H9 (cell line): ENCODE measurements at regions not wholly inside any gene's neighbourhood (a gene's known extent, or its start where the extent isn't known, plus 50 kb on each side); places are given as distances from the start of the nearest gene placed in this dataset.

Experiments used
- DNase-seq: peaks from one replicate; pipeline ENCODE4 v3.0.0-alpha.2; 2017
- H2AFZ ChIP-seq: one replicate; pipeline ENCODE4 v1.6.1; 2013; ENCODE audit warnings: mild to moderate bottlenecking, low read length, control low read depth, moderate library complexity
- H2AK5ac ChIP-seq: 2 replicates; pipeline ENCODE4 v1.6.1; 2013; ENCODE audit warnings: low read length, control low read depth, mixed read lengths; ENCODE audit not compliant: insufficient read length
- H2BK120ac ChIP-seq: one replicate; pipeline ENCODE4 v1.6.1; 2013; ENCODE audit warnings: low read depth, mild to moderate bottlenecking, low read length, control low read depth, inconsistent platforms; ENCODE audit not compliant: poor library complexity, severe bottlenecking
- H2BK12ac ChIP-seq: 2 replicates; pipeline ENCODE4 v1.6.1; 2013; ENCODE audit warnings: low read length, control low read depth, mixed read lengths, low read depth; ENCODE audit not compliant: insufficient read length
- H2BK15ac ChIP-seq: 2 replicates; pipeline ENCODE4 v1.6.1; 2013; ENCODE audit warnings: low read depth, low read length, control low read depth
- H2BK20ac ChIP-seq: one replicate; pipeline ENCODE4 v1.6.1; 2013; ENCODE audit warnings: low read depth, mild to moderate bottlenecking, low read length, control low read depth, inconsistent platforms; ENCODE audit not compliant: poor library complexity, severe bottlenecking
- H2BK5ac ChIP-seq: 2 replicates; pipeline ENCODE4 v1.6.1; 2013; ENCODE audit warnings: low read length, control low read depth, mixed read lengths; ENCODE audit not compliant: insufficient read length
- H3K14ac ChIP-seq: 2 replicates; pipeline ENCODE4 v1.6.1; 2013; ENCODE audit warnings: low read length, control low read depth; ENCODE audit not compliant: insufficient read depth
- H3K18ac ChIP-seq: 2 replicates; pipeline ENCODE4 v1.6.1; 2013; ENCODE audit warnings: low read depth, mild to moderate bottlenecking, mixed read lengths, low read length, control low read depth; ENCODE audit not compliant: insufficient read length
- H3K23ac ChIP-seq: 2 replicates; pipeline ENCODE4 v1.6.1; 2013; ENCODE audit warnings: low read length, control low read depth, mixed read lengths, low read depth; ENCODE audit not compliant: insufficient read length
- H3K23me2 ChIP-seq: 2 replicates; pipeline ENCODE4 v1.6.1; 2013; ENCODE audit warnings: low read depth, mild to moderate bottlenecking, mixed read lengths, low read length, control low read depth; ENCODE audit not compliant: insufficient read length, poor library complexity, severe bottlenecking
- H3K27ac ChIP-seq: 2 replicates; pipeline ENCODE4 v1.5.1; 2013; ENCODE audit warnings: low read length, control low read depth, mixed read lengths, low read depth; ENCODE audit not compliant: insufficient read length
- H3K27me3 ChIP-seq: 2 replicates; pipeline ENCODE4 v1.6.1; 2013; ENCODE audit warnings: low read length, control low read depth, inconsistent platforms; ENCODE audit not compliant: insufficient read depth
- H3K4ac ChIP-seq: 2 replicates; pipeline ENCODE4 v1.6.1; 2013; ENCODE audit warnings: low read depth, mild to moderate bottlenecking, control low read depth, inconsistent platforms, low read length, moderate library complexity
- H3K4me1 ChIP-seq: 2 replicates; pipeline ENCODE4 v1.6.1; 2013; ENCODE audit warnings: low read length, control low read depth, inconsistent platforms; ENCODE audit not compliant: insufficient read depth
- H3K4me2 ChIP-seq: 2 replicates; pipeline ENCODE4 v1.6.1; 2013; ENCODE audit warnings: low read length, control low read depth, mixed read lengths; ENCODE audit not compliant: insufficient read length, insufficient read depth
- H3K56ac ChIP-seq: 2 replicates; pipeline ENCODE4 v1.6.1; 2013; ENCODE audit warnings: low read depth, mild to moderate bottlenecking, mixed read lengths, low read length, control low read depth; ENCODE audit not compliant: insufficient read length
- H3K79me1 ChIP-seq: 2 replicates; pipeline ENCODE4 v1.6.1; 2013; ENCODE audit warnings: low read depth, mild to moderate bottlenecking, moderate library complexity, low read length, control low read depth, inconsistent platforms; ENCODE audit not compliant: insufficient read depth, poor library complexity, severe bottlenecking
- H3K79me2 ChIP-seq: 2 replicates; pipeline ENCODE4 v1.6.1; 2013; ENCODE audit warnings: low read length, control low read depth, inconsistent platforms; ENCODE audit not compliant: insufficient read depth
- H3K9ac ChIP-seq: 2 replicates; pipeline ENCODE4 v1.6.1; 2013; ENCODE audit warnings: low read length, control low read depth, mixed read lengths; ENCODE audit not compliant: insufficient read length; ENCODE audit errors: extremely low read depth
- H3K9me3 ChIP-seq: one replicate; pipeline ENCODE4 v1.6.1; 2013; ENCODE audit warnings: low read depth, low read length, inconsistent platforms; ENCODE audit not compliant: control insufficient read depth
- H3T11ph ChIP-seq: one replicate; pipeline ENCODE4 v1.6.1; 2013; ENCODE audit warnings: mild to moderate bottlenecking, low read length, control low read depth, inconsistent platforms
- H4K20me1 ChIP-seq: one replicate; pipeline ENCODE4 v1.6.1; 2013; ENCODE audit not compliant: control insufficient read depth, insufficient read length, insufficient read depth
- H4K5ac ChIP-seq: 2 replicates; pipeline ENCODE4 v1.6.1; 2013; ENCODE audit warnings: low read depth, mild to moderate bottlenecking, mixed read lengths, low read length, control low read depth; ENCODE audit not compliant: insufficient read length
- H4K8ac ChIP-seq: replicated peaks from 2 replicates; pipeline ENCODE4 v1.6.1; 2013; ENCODE audit warnings: low read length, control low read depth, mixed read lengths, low read depth; ENCODE audit not compliant: insufficient read length
- H4K91ac ChIP-seq: 2 replicates; pipeline ENCODE4 v1.6.1; 2013; ENCODE audit warnings: low read depth, mild to moderate bottlenecking, moderate library complexity, mixed read lengths, low read length, control low read depth; ENCODE audit not compliant: insufficient read length
- H3K27ac Mint-ChIP-seq, 3 experiments: 2 replicates in 2 of 3; 3 replicates in 1 of 3; pipeline ENCODE4 v1.8.0; 2020 to 2021; ENCODE audit warnings: mixed read lengths in 3 of 3, mild to moderate bottlenecking in 1 of 3, moderate library complexity in 1 of 3
- H3K27me3 Mint-ChIP-seq: 2 replicates; pipeline ENCODE4 v1.8.0; 2021; ENCODE audit warnings: low read depth, mild to moderate bottlenecking, moderate library complexity, mixed read lengths
- H3K36me3 Mint-ChIP-seq, 3 experiments: 2 replicates in 2 of 3; 3 replicates in 1 of 3; pipeline ENCODE4 v1.8.0; 2020 to 2021; ENCODE audit warnings: low read depth in 3 of 3, mixed read lengths in 3 of 3; ENCODE audit not compliant: insufficient read depth in 1 of 3
- H3K4me1 Mint-ChIP-seq, 2 experiments: 2 replicates each; pipeline ENCODE4 v1.8.0; 2020; ENCODE audit warnings: mixed read lengths in 2 of 2
- H3K4me3 Mint-ChIP-seq, 2 experiments: 2 replicates in 1 of 2; 3 replicates in 1 of 2; pipeline ENCODE4 v1.8.0; 2020 to 2021; ENCODE audit warnings: mild to moderate bottlenecking in 2 of 2, mixed read lengths in 2 of 2, moderate library complexity in 1 of 2
- H3K9me3 Mint-ChIP-seq, 2 experiments: 2 replicates in 1 of 2; 3 replicates in 1 of 2; pipeline ENCODE4 v1.8.0; 2020; ENCODE audit warnings: mild to moderate bottlenecking in 2 of 2, mixed read lengths in 2 of 2, moderate library complexity in 1 of 2
- TF ChIP-seq, protein P1 (sequence below): fragments of 200-600 bp; sonication (generic); conservative IDR thresholded peaks from 3 replicates; pipeline ENCODE4 v1.8.0; 2021; ENCODE audit warnings: antibody characterized with exemption, mild to moderate bottlenecking

DNA sequence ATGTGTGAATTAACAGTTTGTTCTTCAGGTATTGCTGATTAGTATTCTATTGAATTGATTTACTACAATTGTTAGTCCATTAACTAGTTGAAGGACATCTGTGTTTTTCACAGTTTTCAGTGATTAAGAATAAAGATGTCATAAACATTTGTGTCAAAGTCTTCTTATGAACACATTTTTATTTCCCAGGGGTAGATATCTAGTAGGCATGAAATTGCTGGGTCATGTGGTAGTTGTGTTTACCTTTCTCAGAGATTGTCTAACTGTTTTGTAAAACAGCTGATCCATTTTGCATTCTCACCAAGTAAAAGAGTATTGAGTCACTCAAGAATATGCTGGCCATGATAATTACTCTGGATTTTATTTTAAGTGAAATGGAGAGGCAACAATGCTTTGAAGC, 1145.3 kb downstream of the FSCB start:
- Histone ChIP-seq H3K9me3 (no peaks in the 10 kb centered on the region), H3T11ph (no peak overlapping the region), H3K4ac (no peak overlapping the region), H4K20me1 (no peaks in the 10 kb centered on the region), H3K79me1 (no peaks in the 10 kb centered on the region), H3K4me2 (no peak overlapping the region), H3K9ac (no peak overlapping the region), H3K27ac (no peak overlapping the region), H3K23ac (no peak overlapping the region), H2BK12ac (no peak overlapping the region), H3K18ac (no peak overlapping the region), H4K91ac (no peak overlapping the region), H2AK5ac (no peak overlapping the region), H3K4me1 (no peaks in the 10 kb centered on the region), H3K79me2 (no peaks in the 10 kb centered on the region), H3K27me3 (no peaks in the 10 kb centered on the region), H3K14ac (no peak overlapping the region), H2BK20ac (no peak overlapping the region), H3K56ac (no peak overlapping the region), H2AFZ (no peak overlapping the region), H2BK120ac (no peak overlapping the region), H3K23me2 (no peaks in the 10 kb centered on the region), H2BK15ac (no peak overlapping the region), H4K8ac (no peak overlapping the region), H2BK5ac (no peak overlapping the region), H4K5ac (no peak overlapping the region)
- no peaks in the 10 kb centered on the region for H3K4me1 Mint-ChIP-seq
- H3K27ac Mint-ChIP-seq = no peak overlapping the region
- TF ChIP-seq, protein P1, sequence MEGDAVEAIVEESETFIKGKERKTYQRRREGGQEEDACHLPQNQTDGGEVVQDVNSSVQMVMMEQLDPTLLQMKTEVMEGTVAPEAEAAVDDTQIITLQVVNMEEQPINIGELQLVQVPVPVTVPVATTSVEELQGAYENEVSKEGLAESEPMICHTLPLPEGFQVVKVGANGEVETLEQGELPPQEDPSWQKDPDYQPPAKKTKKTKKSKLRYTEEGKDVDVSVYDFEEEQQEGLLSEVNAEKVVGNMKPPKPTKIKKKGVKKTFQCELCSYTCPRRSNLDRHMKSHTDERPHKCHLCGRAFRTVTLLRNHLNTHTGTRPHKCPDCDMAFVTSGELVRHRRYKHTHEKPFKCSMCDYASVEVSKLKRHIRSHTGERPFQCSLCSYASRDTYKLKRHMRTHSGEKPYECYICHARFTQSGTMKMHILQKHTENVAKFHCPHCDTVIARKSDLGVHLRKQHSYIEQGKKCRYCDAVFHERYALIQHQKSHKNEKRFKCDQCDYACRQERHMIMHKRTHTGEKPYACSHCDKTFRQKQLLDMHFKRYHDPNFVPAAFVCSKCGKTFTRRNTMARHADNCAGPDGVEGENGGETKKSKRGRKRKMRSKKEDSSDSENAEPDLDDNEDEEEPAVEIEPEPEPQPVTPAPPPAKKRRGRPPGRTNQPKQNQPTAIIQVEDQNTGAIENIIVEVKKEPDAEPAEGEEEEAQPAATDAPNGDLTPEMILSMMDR = no peak
- no peak for DNase-seq
- H3K9me3 Mint-ChIP-seq = no peaks in the 10 kb centered on the region; a peak in 1 of 5 replicates
- peaks cover 0 to 2% (median 0%) of the 10 kb centered on the region in 3 experiments; a peak in 1 of 7 replicates for H3K36me3 Mint-ChIP-seq
- no peak overlapping the region for H3K4me3 Mint-ChIP-seq
- no peaks in the 10 kb centered on the region for H3K27me3 Mint-ChIP-seq
